SKM-1 (cell line): ENCODE measurements at regions not wholly inside any gene's neighbourhood (a gene's known extent, or its start where the extent isn't known, plus 50 kb on each side); places are given as distances from the start of the nearest gene placed in this dataset.
"Not testable (repeated sequence)": the region's sequence is repeated elsewhere in the genome, so short reads cannot be mapped to it uniquely, and the experiment has no call there.

Source experiments
- DNase-seq: peaks from one replicate; lab custom pipeline; 2025; ENCODE audit not compliant: unreplicated experiment; lab: John Stamatoyannopoulos, UW

- no peak for DNase-seq
Measured at GRCh38 chr2:139438478-139438877, 658.3 kb upstream of the NXPH2 start.

GRCh38 chr2:139427164-139427563 is 647.0 kb upstream of the NXPH2 start:
- no peak for DNase-seq

GRCh38 chr2:139424101-139424500 is 643.9 kb upstream of the NXPH2 start:
- DNase-seq, result no peak

GRCh38 chr2:139411236-139411635 is 631.0 kb upstream of the NXPH2 start:
- DNase-seq, result no peak

- DNase-seq, result not testable (repeated sequence)
Measured at GRCh38 chr2:139410833-139411174, 630.6 kb upstream of the NXPH2 start.

GRCh38 chr2:139410147-139410832 is 630.1 kb upstream of the NXPH2 start:
- DNase-seq, result not testable (repeated sequence)

GRCh38 chr2:139409212-139409611 is 629.0 kb upstream of the NXPH2 start:
- no peak for DNase-seq

- no peak for DNase-seq
Measured at GRCh38 chr2:139403948-139404347, 623.8 kb upstream of the NXPH2 start.

GRCh38 chr2:139394801-139395200 is 614.6 kb upstream of the NXPH2 start:
- DNase-seq, result no peak

- no peak for DNase-seq
Measured at GRCh38 chr2:139389391-139389790, 609.2 kb upstream of the NXPH2 start.

GRCh38 chr2:139386401-139386800 is 606.2 kb upstream of the NXPH2 start:
- no peak for DNase-seq

GRCh38 chr2:139383532-139383931 is 603.3 kb upstream of the NXPH2 start:
- DNase-seq, result no peak

- DNase-seq, result no peak
Measured at GRCh38 chr2:139380051-139380450, 599.9 kb upstream of the NXPH2 start.

- DNase-seq, result no peak
Measured at GRCh38 chr2:139378373-139378772, 598.2 kb upstream of the NXPH2 start.

- no peak for DNase-seq
Measured at GRCh38 chr2:139374296-139374850, 594.2 kb upstream of the NXPH2 start.

- DNase-seq, result no peak
Measured at GRCh38 chr2:139369423-139370409, 589.5 kb upstream of the NXPH2 start.

- no peak for DNase-seq
Measured at GRCh38 chr2:139367416-139367815, 587.2 kb upstream of the NXPH2 start.

- DNase-seq, result no peak
Measured at GRCh38 chr2:139366681-139367080, 586.5 kb upstream of the NXPH2 start.

- DNase-seq, result no peak
Measured at GRCh38 chr2:139365189-139365588, 585.0 kb upstream of the NXPH2 start.

GRCh38 chr2:139360654-139361053 is 580.5 kb upstream of the NXPH2 start:
- DNase-seq, result no peak

- DNase-seq, result no peak
Measured at GRCh38 chr2:139359818-139360217, 579.6 kb upstream of the NXPH2 start.

GRCh38 chr2:139357972-139358371 is 577.8 kb upstream of the NXPH2 start:
- no peak for DNase-seq
